ENCODE measurements at regions not wholly inside any gene's neighbourhood (a gene's known extent, or its start where the extent isn't known, plus 50 kb on each side); places are given as distances from the start of the nearest gene placed in this dataset.

GRCh38 chr12:126390969-126391566, 1325.8 kb downstream of the AACS start:
- Histone ChIP-seq H4K20me1 (ENCODE audit: insufficient read depth, low read length) (no peaks in the 10 kb centered on the region), H3K27me3 (ENCODE audit: insufficient read depth, low read length) (no peaks in the 10 kb centered on the region), H3K4me3 (ENCODE audit: insufficient read depth, low read length) (no peak overlapping the region), H3K4me1 (ENCODE audit: insufficient read depth, low read length) (peaks cover 25% of the 10 kb centered on the region), H3K9me3 (ENCODE audit: low read depth, low read length) (no peaks in the 10 kb centered on the region), H3K36me3 (ENCODE audit: insufficient read depth, low read length) (no peaks in the 10 kb centered on the region), H3K4me2 (ENCODE audit: insufficient read depth, low read length) (no peak overlapping the region), H3K27ac (ENCODE audit: low read depth, low read length) (no peak overlapping the region), H2AFZ (ENCODE audit: low read length) (no peak overlapping the region), H3K79me2 (ENCODE audit: insufficient read depth, low read length) (no peaks in the 10 kb centered on the region)
- DNase-seq (ENCODE audit: insufficient read length, low spot score, missing footprints): no peak
- no peak for TF ChIP-seq CTCF (IDR thresholded peaks at IDR 0.05; ENCODE audit: extremely low read depth, low read depth, low read length)

GRCh38 chr12:126396536-126396935, 1331.3 kb downstream of the AACS start:
- no peak for DNase-seq (ENCODE audit: insufficient read length, low spot score, missing footprints)
- no peak for TF ChIP-seq CTCF (IDR thresholded peaks at IDR 0.05; ENCODE audit: extremely low read depth, low read depth, low read length)
- no peak overlapping the region for H3K4me3 ChIP-seq (ENCODE audit: insufficient read depth, low read length)
- no peak overlapping the region for H3K27ac ChIP-seq (ENCODE audit: low read depth, low read length)
- no peaks in the 10 kb centered on the region for H3K4me1 ChIP-seq (ENCODE audit: insufficient read depth, low read length)
- no peaks in the 10 kb centered on the region for H3K79me2 ChIP-seq (ENCODE audit: insufficient read depth, low read length)
- no peak overlapping the region for H3K4me2 ChIP-seq (ENCODE audit: insufficient read depth, low read length)
- no peaks in the 10 kb centered on the region for H3K9me3 ChIP-seq (ENCODE audit: low read depth, low read length)
- no peak overlapping the region for H2AFZ ChIP-seq (ENCODE audit: low read length)
- no peaks in the 10 kb centered on the region for H3K27me3 ChIP-seq (ENCODE audit: insufficient read depth, low read length)
- H3K36me3 ChIP-seq (ENCODE audit: insufficient read depth, low read length): no peaks in the 10 kb centered on the region
- no peaks in the 10 kb centered on the region for H4K20me1 ChIP-seq (ENCODE audit: insufficient read depth, low read length)

- no peaks in the 10 kb centered on the region for H3K79me2 ChIP-seq (ENCODE audit: insufficient read depth, low read length)
- no peak overlapping the region for H3K4me3 ChIP-seq (ENCODE audit: insufficient read depth, low read length)
- H3K4me1 ChIP-seq (ENCODE audit: insufficient read depth, low read length): no peaks in the 10 kb centered on the region
- TF ChIP-seq CTCF (IDR thresholded peaks at IDR 0.05; ENCODE audit: extremely low read depth, low read depth, low read length): no peak
- no peaks in the 10 kb centered on the region for H4K20me1 ChIP-seq (ENCODE audit: insufficient read depth, low read length)
- H3K27ac ChIP-seq (ENCODE audit: low read depth, low read length): no peak overlapping the region
- DNase-seq (ENCODE audit: insufficient read length, low spot score, missing footprints): no peak
- H3K36me3 ChIP-seq (ENCODE audit: insufficient read depth, low read length): no peaks in the 10 kb centered on the region
- no peak overlapping the region for H2AFZ ChIP-seq (ENCODE audit: low read length)
- H3K9me3 ChIP-seq (ENCODE audit: low read depth, low read length): no peaks in the 10 kb centered on the region
- no peak overlapping the region for H3K4me2 ChIP-seq (ENCODE audit: insufficient read depth, low read length)
- no peaks in the 10 kb centered on the region for H3K27me3 ChIP-seq (ENCODE audit: insufficient read depth, low read length)
Observed at GRCh38 chr12:126397071-126397581, 1331.9 kb downstream of the AACS start.

- Histone ChIP-seq H2AFZ (ENCODE audit: low read length) (no peak overlapping the region), H3K27me3 (ENCODE audit: insufficient read depth, low read length) (no peaks in the 10 kb centered on the region), H3K9me3 (ENCODE audit: low read depth, low read length) (no peaks in the 10 kb centered on the region), H3K27ac (ENCODE audit: low read depth, low read length) (no peak overlapping the region), H3K4me2 (ENCODE audit: insufficient read depth, low read length) (no peak overlapping the region), H4K20me1 (ENCODE audit: insufficient read depth, low read length) (no peaks in the 10 kb centered on the region), H3K4me1 (ENCODE audit: insufficient read depth, low read length) (no peaks in the 10 kb centered on the region), H3K4me3 (ENCODE audit: insufficient read depth, low read length) (no peak overlapping the region), H3K36me3 (ENCODE audit: insufficient read depth, low read length) (no peaks in the 10 kb centered on the region), H3K79me2 (ENCODE audit: insufficient read depth, low read length) (no peaks in the 10 kb centered on the region)
- no peak for TF ChIP-seq CTCF (IDR thresholded peaks at IDR 0.05; ENCODE audit: extremely low read depth, low read depth, low read length)
- no peak for DNase-seq (ENCODE audit: insufficient read length, low spot score, missing footprints)
Observed at GRCh38 chr12:126397660-126398059, 1332.4 kb downstream of the AACS start.
